ENCODE measurements at regions not wholly inside any gene's neighbourhood (a gene's known extent, or its start where the extent isn't known, plus 50 kb on each side); places are given as distances from the start of the nearest gene placed in this dataset.
A peak's percentile ranks its signal among the peaks of the same experiment; 100 is the strongest.

- no peak for DNase-seq
- no peaks in the 10 kb centered on the region for H3K27me3 ChIP-seq (ENCODE audit: insufficient read depth, low read length)
- intact Hi-C loops (cut with micrococcal nuclease), result no loop called here
- H3K36me3 ChIP-seq (ENCODE audit: insufficient read depth, low read length), result no peaks in the 10 kb centered on the region
- no peaks in the 10 kb centered on the region for H3K4me1 ChIP-seq (ENCODE audit: insufficient read depth, low read length)
- no peak overlapping the region for H3K27ac Mint-ChIP-seq
- H3K9me3 ChIP-seq (ENCODE audit: control insufficient read depth in 1 of 2, low read length in 2 of 2), result no peaks in the 10 kb centered on the region
- H3K27me3 Mint-ChIP-seq, result peaks cover 8 to 12% of the 10 kb centered on the region in 2 donors
- H3K27ac ChIP-seq (ENCODE audit: low read depth, low read length), result no peak overlapping the region
- ChIA-PET POLR2A (ENCODE audit: partially characterized antibody) (no interaction called here), CTCF (ENCODE audit: partially characterized antibody) (interaction anchor here (4.7 kb wide), 1 partner anchor 8 kb away, joined by 19 read pairs; no protein-coding TSS in a partner anchor)
- no peaks in the 10 kb centered on the region for H3K36me3 Mint-ChIP-seq
- no peak overlapping the region for H3K4me3 Mint-ChIP-seq
- H3K9me3 Mint-ChIP-seq, result no peaks in the 10 kb centered on the region
- H3K4me3 ChIP-seq (ENCODE audit: low read length in 2 of 2), result no peak overlapping the region
- H3K4me1 Mint-ChIP-seq, result no peaks in the 10 kb centered on the region
Observed at GRCh38 chr6:87938287-87938686, 109.4 kb upstream of the SPACA1 start.

- CTCF ChIA-PET (ENCODE audit: partially characterized antibody), result no interaction called here
Observed at GRCh38 chr6:87936065-87936464, 111.6 kb upstream of the SPACA1 start.

GRCh38 chr6:87935196-87935595 lies 112.4 kb upstream of the SPACA1 start:
- ChIA-PET CTCF (ENCODE audit: partially characterized antibody) (interaction anchor here (1.4 to 7.0 kb wide), 2 partner anchors 846 to 936 kb away, joined by 4 to 110 read pairs; no protein-coding TSS in a partner anchor), POLR2A (ENCODE audit: partially characterized antibody) (no interaction called here)
- intact Hi-C loops (cut with micrococcal nuclease), result no loop called here
- H3K9me3 ChIP-seq (ENCODE audit: control insufficient read depth in 1 of 2, low read length in 2 of 2), result no peaks in the 10 kb centered on the region
- H3K27me3 ChIP-seq (ENCODE audit: insufficient read depth, low read length), result no peaks in the 10 kb centered on the region
- no peaks in the 10 kb centered on the region for H3K4me1 Mint-ChIP-seq
- H3K4me3 ChIP-seq (ENCODE audit: low read length in 2 of 2), result no peak overlapping the region
- no peaks in the 10 kb centered on the region for H3K36me3 ChIP-seq (ENCODE audit: insufficient read depth, low read length)
- H3K4me3 Mint-ChIP-seq, result no peak overlapping the region
- H3K9me3 Mint-ChIP-seq, result peaks cover 0 to 2% (median 0%) of the 10 kb centered on the region in 8 donors
- peaks cover 0 to 4% of the 10 kb centered on the region in 2 donors for H3K27me3 Mint-ChIP-seq
- no peaks in the 10 kb centered on the region for H3K4me1 ChIP-seq (ENCODE audit: insufficient read depth, low read length)
- no peaks in the 10 kb centered on the region for H3K36me3 Mint-ChIP-seq
- DNase-seq, result no peak
- no peak overlapping the region for H3K27ac Mint-ChIP-seq
- H3K27ac ChIP-seq (ENCODE audit: low read depth, low read length), result no peak overlapping the region

More at GRCh38 chr6:87936065-87936464, 111.6 kb upstream of the SPACA1 start:
- H3K36me3 ChIP-seq (ENCODE audit: insufficient read depth, low read length), result no peaks in the 10 kb centered on the region
- H3K27ac ChIP-seq (ENCODE audit: low read depth, low read length), result no peak overlapping the region
- intact Hi-C loops (cut with micrococcal nuclease), result no loop called here
- no peaks in the 10 kb centered on the region for H3K4me1 ChIP-seq (ENCODE audit: insufficient read depth, low read length)
- peaks cover under 1 to 4% of the 10 kb centered on the region in 2 donors for H3K27me3 Mint-ChIP-seq
- no peaks in the 10 kb centered on the region for H3K9me3 ChIP-seq (ENCODE audit: control insufficient read depth in 1 of 2, low read length in 2 of 2)
- H3K9me3 Mint-ChIP-seq, result no peaks in the 10 kb centered on the region
- POLR2A ChIA-PET (ENCODE audit: partially characterized antibody), result no interaction called here
- no peak overlapping the region for H3K4me3 ChIP-seq (ENCODE audit: low read length in 2 of 2)
- no peaks in the 10 kb centered on the region for H3K4me1 Mint-ChIP-seq
- DNase-seq, result no peak
- H3K4me3 Mint-ChIP-seq, result no peak overlapping the region
- no peaks in the 10 kb centered on the region for H3K27me3 ChIP-seq (ENCODE audit: insufficient read depth, low read length)
- H3K27ac Mint-ChIP-seq, result no peak overlapping the region
- H3K36me3 Mint-ChIP-seq, result no peaks in the 10 kb centered on the region

GRCh38 chr6:87932361-87932760 lies 115.3 kb upstream of the SPACA1 start:
- CTCF ChIA-PET (ENCODE audit: partially characterized antibody), result interaction anchor here (1.1 to 7.0 kb wide), 2 partner anchors 10 to 938 kb away, joined by 3 to 110 read pairs; no protein-coding TSS in a partner anchor
- H3K4me3 ChIP-seq (ENCODE audit: low read length in 2 of 2), result no peak overlapping the region
- H3K27me3 ChIP-seq (ENCODE audit: insufficient read depth, low read length), result no peaks in the 10 kb centered on the region
- H3K36me3 ChIP-seq (ENCODE audit: insufficient read depth, low read length), result no peaks in the 10 kb centered on the region
- H3K27ac ChIP-seq (ENCODE audit: low read depth, low read length), result no peak overlapping the region
- Mint-ChIP-seq H3K27ac (no peak overlapping the region), H3K4me1 (peaks cover 0 to 7% (median 2%) of the 10 kb centered on the region in 4 donors), H3K27me3 (peaks cover 0 to 4% of the 10 kb centered on the region in 2 donors), H3K9me3 (peaks cover 0 to 2% (median 0%) of the 10 kb centered on the region in 8 donors), H3K36me3 (no peaks in the 10 kb centered on the region), H3K4me3 (no peak overlapping the region)
- POLR2A ChIA-PET (ENCODE audit: partially characterized antibody), result no interaction called here
- H3K9me3 ChIP-seq (ENCODE audit: control insufficient read depth in 1 of 2, low read length in 2 of 2), result no peaks in the 10 kb centered on the region
- no peak for DNase-seq
- intact Hi-C loops (cut with micrococcal nuclease), result no loop called here
- no peaks in the 10 kb centered on the region for H3K4me1 ChIP-seq (ENCODE audit: insufficient read depth, low read length)

- intact Hi-C loops (cut with micrococcal nuclease), result loop anchor here (1.0 to 2.0 kb wide), 2 partner anchors 309 to 851 kb away; no protein-coding TSS in a partner anchor
- Mint-ChIP-seq H3K27ac (no peak overlapping the region), H3K27me3 (peaks cover 0 to 2% of the 10 kb centered on the region in 2 donors), H3K4me3 (peak overlapping the region in 1 of 8 donors; percentile 14), H3K9me3 (peaks cover 0 to 2% (median 0%) of the 10 kb centered on the region in 8 donors), H3K4me1 (peaks cover 0 to 7% (median 2%) of the 10 kb centered on the region in 4 donors), H3K36me3 (no peaks in the 10 kb centered on the region)
- Histone ChIP-seq H3K4me1 (ENCODE audit: insufficient read depth, low read length) (no peaks in the 10 kb centered on the region), H3K4me3 (ENCODE audit: low read length in 2 of 2) (no peak overlapping the region), H3K27ac (ENCODE audit: low read depth, low read length) (no peak overlapping the region), H3K36me3 (ENCODE audit: insufficient read depth, low read length) (no peaks in the 10 kb centered on the region), H3K27me3 (ENCODE audit: insufficient read depth, low read length) (no peaks in the 10 kb centered on the region), H3K9me3 (ENCODE audit: control insufficient read depth in 1 of 2, low read length in 2 of 2) (no peaks in the 10 kb centered on the region)
- CTCF ChIA-PET (ENCODE audit: partially characterized antibody), result interaction anchor here (0.6 to 7.0 kb wide), 12 partner anchors 9 to 941 kb away, joined by 3 to 110 read pairs (median 4); no protein-coding TSS in a partner anchor
- POLR2A ChIA-PET (ENCODE audit: partially characterized antibody), result no interaction called here
- DNase-seq, result peak; percentile 41 to 52 (median 44)
Observed at GRCh38 chr6:87929843-87930288, 117.8 kb upstream of the SPACA1 start.

GRCh38 chr6:87926687-87927086 lies 121.0 kb upstream of the SPACA1 start:
- H3K27ac Mint-ChIP-seq, result no peak overlapping the region
- Histone ChIP-seq H3K4me1 (ENCODE audit: insufficient read depth, low read length) (no peaks in the 10 kb centered on the region), H3K27me3 (ENCODE audit: insufficient read depth, low read length) (no peaks in the 10 kb centered on the region), H3K9me3 (ENCODE audit: control insufficient read depth in 1 of 2, low read length in 2 of 2) (no peaks in the 10 kb centered on the region), H3K4me3 (ENCODE audit: low read length in 2 of 2) (no peak overlapping the region), H3K36me3 (ENCODE audit: insufficient read depth, low read length) (no peaks in the 10 kb centered on the region), H3K27ac (ENCODE audit: low read depth, low read length) (no peak overlapping the region)
- H3K4me1 Mint-ChIP-seq, result peaks cover 0 to 7% (median 2%) of the 10 kb centered on the region in 4 donors
- no peaks in the 10 kb centered on the region for H3K36me3 Mint-ChIP-seq
- no peaks in the 10 kb centered on the region for H3K27me3 Mint-ChIP-seq
- H3K4me3 Mint-ChIP-seq, result no peak overlapping the region
- CTCF ChIA-PET (ENCODE audit: partially characterized antibody), result interaction anchor here (2.3 to 5.0 kb wide), 2 partner anchors 853 to 944 kb away, joined by 9 to 29 read pairs; no protein-coding TSS in a partner anchor
- intact Hi-C loops (cut with micrococcal nuclease), result no loop called here
- POLR2A ChIA-PET (ENCODE audit: partially characterized antibody), result no interaction called here
- DNase-seq, result no peak
- H3K9me3 Mint-ChIP-seq, result peaks cover 0 to 2% (median 0%) of the 10 kb centered on the region in 8 donors

GRCh38 chr6:87926072-87926471 lies 121.6 kb upstream of the SPACA1 start:
- intact Hi-C loops (cut with micrococcal nuclease), result no loop called here
- no peaks in the 10 kb centered on the region for H3K4me1 ChIP-seq (ENCODE audit: insufficient read depth, low read length)
- H3K9me3 Mint-ChIP-seq, result peaks cover 0 to 2% (median 0%) of the 10 kb centered on the region in 8 donors
- H3K36me3 ChIP-seq (ENCODE audit: insufficient read depth, low read length), result no peaks in the 10 kb centered on the region
- CTCF ChIA-PET (ENCODE audit: partially characterized antibody), result interaction anchor here (1.3 to 5.0 kb wide), 3 partner anchors 854 to 944 kb away, joined by 3 to 29 read pairs (median 9); no protein-coding TSS in a partner anchor
- H3K4me1 Mint-ChIP-seq, result peaks cover 0 to 7% (median 2%) of the 10 kb centered on the region in 4 donors
- H3K4me3 ChIP-seq (ENCODE audit: low read length in 2 of 2), result no peak overlapping the region
- H3K27me3 ChIP-seq (ENCODE audit: insufficient read depth, low read length), result no peaks in the 10 kb centered on the region
- DNase-seq, result no peak
- no peaks in the 10 kb centered on the region for H3K36me3 Mint-ChIP-seq
- POLR2A ChIA-PET (ENCODE audit: partially characterized antibody), result no interaction called here
- no peaks in the 10 kb centered on the region for H3K9me3 ChIP-seq (ENCODE audit: control insufficient read depth in 1 of 2, low read length in 2 of 2)
- no peak overlapping the region for H3K4me3 Mint-ChIP-seq
- H3K27ac Mint-ChIP-seq, result no peak overlapping the region
- H3K27ac ChIP-seq (ENCODE audit: low read depth, low read length), result no peak overlapping the region
- H3K27me3 Mint-ChIP-seq, result no peaks in the 10 kb centered on the region

Data from CD4-positive, alpha-beta memory T cell (primary cell).